CD1c-positive myeloid dendritic cell (primary cell): ENCODE measurements at regions not wholly inside any gene's neighbourhood (a gene's known extent, or its start where the extent isn't known, plus 50 kb on each side); places are given as distances from the start of the nearest gene placed in this dataset.
"Not testable (repeated sequence)": the region's sequence is repeated elsewhere in the genome, so short reads cannot be mapped to it uniquely, and the experiment has no call there.

Experiments used
- DNase-seq: peaks from one replicate; pipeline ENCODE4 v3.0.0-alpha.2; 2016; ENCODE audit errors: extremely low spot score

DNA sequence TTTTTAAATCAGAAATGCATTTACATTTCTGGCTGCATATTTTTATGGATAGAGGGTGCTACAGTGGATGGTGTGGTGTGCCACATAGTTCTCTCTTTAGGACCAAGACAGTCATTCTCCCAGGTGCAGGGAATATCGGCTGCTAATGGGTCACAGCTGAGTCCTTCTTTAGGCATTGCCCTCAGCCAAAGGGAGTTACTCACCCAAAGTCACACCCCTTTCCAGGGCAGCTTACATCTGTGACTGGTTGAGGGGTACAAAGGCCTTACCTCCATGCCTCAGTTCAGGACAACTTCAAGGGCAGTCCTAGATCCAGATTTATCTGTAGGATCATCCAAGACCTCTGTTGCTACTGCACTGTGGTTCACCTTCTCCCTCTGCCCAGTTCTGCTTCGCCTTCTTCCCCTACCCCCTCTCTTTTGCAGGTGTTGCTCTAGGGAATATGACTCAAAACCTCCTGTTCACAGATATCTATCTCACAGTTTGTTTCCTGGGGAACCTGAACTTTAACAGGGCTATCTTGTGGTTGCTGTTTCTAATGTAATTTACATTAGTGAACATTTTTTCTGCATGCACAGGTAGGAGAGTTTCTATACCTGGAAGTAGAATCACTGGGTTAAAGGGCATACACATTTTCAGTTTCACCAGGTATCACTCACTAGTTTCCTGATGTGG, 413.9 kb downstream of the RPS6KC1 start:
- DNase-seq, result no peak

DNA sequence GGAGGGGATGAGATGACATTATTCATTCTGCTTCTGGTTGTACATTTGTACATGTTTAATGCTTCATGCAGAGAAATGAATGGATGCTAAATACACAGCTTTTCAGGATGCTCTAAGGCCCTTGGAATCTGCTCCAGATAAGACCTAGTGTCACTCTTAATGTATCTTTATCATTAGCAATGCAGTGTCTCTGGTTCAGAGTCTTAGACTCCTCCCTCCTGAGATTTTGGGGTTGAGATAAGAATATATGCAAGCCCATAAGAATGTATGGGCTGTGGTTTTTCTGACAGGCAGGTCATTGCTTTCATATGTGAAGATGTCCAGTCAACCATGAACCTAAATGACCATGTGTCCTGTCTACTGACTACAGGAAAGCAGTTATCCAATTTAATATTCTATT, 415.5 kb downstream of the RPS6KC1 start:
- no peak for DNase-seq

DNA sequence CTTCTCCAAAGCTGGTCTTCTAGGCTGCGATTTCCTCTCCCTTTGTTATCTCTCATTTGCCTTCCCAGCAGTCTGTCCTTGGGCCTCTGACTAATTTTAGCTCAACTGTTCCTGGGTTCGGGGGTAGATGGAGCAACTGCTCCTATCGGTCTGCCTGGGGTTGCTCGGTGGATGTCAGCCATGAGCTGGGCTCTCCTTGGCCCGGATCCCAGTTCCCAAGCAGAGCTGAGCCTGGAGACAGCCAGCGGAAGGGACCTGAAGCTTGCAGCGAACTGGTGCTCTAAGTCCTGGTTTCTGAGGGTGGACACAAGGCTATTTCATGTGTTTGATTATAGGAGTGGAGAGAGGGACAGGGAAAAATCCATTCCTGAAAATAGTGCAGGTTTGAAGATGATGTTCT, 423.0 kb downstream of the RPS6KC1 start:
- no peak for DNase-seq

DNA sequence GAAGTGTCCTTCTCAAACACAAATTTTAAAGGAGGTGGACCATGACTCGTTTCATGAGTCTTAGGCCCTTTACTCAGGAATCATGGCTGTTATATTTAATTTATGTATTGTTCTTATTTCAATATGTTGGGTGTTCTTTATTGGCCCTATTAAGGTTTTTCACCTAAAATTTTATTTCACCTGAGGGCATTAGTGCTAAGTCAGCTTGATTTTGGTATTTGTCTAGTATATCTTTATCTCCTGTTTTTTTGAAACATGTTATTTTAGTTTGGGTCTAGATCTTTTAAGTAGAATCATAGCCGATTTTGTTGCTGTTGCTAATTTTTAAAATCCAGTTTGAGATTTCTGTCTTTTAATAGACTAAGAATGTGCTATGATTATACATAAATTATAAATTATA, 430.4 kb downstream of the RPS6KC1 start:
- no peak for DNase-seq

DNA sequence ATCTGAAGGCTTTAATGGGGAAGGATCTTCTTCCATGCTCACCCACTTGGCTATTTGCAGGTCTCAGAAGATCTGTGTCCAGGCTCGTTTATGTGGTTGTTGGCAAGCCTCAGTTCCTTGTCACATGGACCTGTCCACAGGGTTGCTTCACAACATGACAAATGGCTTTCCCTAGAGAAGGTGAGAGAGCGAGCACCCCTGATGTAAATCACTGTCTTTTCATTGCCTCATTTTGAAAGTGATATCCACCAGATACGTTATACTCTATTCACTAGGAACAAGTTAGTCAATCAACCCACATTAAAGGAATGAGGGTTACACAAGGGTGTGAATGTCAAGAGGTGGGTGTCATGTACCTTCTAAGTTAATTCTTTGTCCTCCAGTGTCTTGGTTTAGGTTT, 433.3 kb downstream of the RPS6KC1 start:
- no peak for DNase-seq

DNA sequence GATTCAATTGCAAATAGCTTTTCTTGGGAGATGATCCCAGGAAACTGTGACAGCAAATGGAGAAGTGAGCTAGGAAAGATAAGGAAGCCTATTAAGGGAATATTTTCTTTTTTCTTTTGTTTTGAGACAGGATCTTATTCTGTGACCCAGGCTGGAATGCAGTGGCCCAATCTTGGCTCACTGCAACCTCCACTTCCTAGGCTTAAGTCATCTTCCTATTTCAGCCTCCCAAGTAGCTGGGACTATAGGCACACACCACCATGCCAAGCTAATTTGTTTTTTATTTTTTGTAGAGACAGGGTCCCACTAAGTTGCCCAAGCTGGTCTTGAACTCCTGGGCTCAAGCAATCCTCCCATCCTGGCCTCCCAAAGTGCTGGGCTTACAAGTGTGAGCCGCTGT, 433.7 kb downstream of the RPS6KC1 start:
- no peak for DNase-seq

DNA sequence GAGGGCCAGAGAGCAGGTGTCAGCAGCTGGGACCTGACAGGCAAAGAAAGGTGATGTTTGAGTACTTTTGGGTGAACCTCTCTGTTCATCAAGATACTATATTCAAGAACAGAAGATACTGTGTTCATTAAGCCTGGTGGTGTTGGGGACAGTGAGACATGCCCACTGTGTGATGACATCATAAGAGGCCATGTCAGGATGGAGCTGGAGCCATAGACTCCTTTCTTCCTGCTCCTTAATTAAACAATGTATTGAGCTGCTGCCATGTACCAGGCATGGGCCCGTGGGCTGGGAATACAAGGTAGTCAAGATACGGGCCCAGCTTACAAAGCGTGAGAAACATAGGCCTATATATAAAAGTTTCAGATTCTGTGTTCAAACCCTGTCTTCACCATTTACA, 435.4 kb downstream of the RPS6KC1 start:
- DNase-seq, result no peak

DNA sequence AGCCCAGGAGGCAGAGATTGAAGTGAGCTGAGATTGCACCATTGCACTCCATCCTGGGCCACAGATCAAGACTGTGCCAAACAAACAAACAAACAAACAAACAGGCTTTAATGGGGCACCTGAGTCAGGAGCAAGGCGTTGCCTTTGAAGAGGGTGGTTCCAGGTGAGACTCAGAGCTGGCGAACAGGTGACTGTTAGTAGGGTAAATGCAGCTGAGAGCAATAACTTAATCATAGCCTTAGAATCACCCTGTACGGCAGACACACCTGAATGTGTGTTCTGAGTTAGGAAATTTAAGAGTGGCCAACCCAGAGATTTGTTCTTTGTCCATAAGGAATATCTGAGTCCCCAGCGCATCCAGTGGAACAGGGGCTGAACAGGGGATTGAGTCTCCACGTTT, 440.4 kb downstream of the RPS6KC1 start:
- no peak for DNase-seq

DNA sequence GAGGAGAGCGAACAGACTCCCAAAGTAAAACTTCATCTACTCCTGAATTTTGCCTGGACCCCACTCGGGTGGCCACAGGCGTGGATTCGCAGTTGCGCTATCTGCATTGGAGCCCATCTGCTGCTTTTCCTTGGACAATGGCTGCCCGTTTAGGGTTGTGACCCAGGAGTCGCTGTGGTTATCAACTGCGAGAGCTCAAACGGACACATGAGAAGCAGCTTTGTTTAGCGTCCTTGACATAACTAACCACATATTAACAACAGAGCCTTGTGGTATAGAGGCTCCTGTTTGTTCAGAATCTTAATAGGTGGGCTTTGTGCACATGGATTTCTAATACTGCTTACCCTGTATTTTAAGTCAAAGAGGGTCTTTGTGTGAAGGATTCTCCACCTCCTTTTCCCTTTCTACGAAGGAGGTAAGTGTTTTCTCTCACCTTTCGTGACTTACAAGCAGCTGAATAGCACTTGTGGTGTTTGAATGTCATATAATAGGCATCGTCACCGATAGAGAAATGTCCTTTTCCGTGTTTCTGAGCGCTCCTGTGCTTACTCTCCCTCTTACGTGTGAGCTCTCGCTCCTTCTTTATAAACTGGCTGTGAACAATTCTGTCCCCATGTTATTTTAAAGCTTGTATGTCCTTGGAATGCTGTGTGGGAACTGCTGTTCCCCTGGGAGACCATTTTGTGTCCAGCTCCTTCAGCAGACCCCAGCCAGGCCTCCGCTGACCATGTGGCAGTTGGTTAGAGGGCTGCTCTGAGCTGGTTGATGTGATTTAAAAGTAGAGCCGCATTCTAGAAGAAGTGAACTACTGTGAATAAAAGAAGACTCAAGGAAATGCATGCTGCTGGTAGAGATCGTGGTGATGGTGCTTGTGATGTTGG, 441.4 kb downstream of the RPS6KC1 start:
- DNase-seq, result no peak

DNA sequence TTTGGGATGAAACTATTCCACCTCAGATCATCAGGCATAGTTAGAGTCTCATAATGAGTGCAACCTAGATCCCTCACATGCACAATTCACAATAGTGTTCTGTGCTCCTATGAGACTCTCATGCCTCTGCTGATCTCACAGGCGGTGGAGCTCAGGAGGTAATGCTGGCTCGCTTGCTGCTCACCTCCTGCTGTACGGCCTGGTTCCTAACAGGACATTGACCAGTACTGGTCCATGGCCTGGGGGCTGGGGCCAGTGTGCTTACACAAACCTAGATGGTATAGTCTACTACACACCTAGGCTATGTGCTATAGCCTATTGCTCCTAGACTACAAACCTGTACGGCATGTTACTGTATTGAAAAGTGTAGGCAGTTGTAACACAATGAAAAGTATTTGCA, 448.4 kb downstream of the RPS6KC1 start:
- no peak for DNase-seq

DNA sequence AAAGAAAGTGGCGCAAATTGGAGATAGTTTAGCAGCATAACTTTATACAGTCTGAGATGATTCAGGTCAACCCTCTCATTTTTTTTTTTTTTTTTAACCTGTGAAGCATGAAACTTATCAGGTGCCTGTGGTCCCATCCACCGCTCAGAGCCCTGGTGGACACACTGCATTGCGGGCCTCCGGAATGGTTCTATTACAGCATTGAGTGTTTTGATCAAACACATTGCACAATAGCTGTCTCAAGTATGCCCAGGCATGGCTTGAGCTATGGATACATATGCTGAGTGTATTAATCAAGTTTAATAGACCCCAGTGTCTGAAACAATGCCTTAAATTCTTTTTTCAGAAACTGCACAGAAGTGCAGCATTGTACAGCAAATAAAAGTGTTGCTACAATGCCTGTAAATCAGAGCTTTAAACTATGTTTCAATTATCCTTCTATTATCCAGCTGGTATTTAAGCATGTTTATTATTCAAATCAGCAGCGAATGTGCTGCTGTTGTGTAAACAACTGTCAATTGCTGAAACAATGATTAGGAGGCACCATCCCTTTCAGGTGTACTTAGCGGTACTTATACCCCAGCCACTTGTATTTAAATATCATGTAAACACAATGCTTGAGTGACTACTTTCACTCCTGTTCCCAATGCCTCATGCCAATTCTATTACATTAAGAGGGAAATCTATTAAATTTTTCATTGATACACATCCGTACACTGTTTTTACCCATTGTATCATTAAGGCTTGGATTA, 456.6 kb downstream of the RPS6KC1 start:
- DNase-seq, result no peak

DNA sequence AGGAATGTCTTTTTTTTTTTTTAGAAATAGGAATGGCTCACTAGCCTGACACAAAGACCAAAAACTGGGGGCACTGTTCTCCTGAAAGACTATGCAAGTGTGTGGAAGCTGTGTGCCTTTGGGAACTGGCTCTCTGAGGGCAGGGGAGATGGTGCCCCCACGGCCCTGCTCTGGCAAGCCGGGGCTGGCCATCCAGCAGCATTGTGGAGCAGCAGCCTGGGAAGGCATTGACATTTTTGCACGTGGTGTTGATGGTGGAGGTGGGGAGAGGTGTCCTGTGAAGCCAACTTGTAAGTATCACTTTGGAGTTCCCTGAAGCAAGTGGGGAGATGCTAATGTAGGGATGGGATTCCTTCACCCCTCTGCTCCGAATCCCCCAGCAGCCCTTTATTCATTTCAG, 460.1 kb downstream of the RPS6KC1 start:
- DNase-seq, result no peak

DNA sequence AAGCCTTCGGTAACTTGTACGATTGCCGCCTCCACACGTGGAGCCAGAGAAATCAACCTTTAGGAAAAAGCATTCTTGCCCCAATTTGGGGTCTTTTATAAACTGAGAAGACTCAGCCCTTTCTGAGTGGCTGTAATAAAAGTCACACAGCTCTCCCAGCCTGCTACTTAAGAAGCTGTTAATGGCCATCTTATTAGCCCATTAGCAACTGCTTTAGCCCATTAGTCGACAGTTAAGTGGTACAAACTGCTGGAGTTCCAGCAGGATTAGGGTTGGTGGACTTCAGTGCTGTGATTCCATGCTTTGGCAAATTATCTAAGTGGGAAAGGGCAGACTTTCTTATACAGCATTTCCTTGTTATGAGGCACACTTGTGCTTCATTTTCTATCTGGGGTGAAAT, 461.3 kb downstream of the RPS6KC1 start:
- no peak for DNase-seq

DNA sequence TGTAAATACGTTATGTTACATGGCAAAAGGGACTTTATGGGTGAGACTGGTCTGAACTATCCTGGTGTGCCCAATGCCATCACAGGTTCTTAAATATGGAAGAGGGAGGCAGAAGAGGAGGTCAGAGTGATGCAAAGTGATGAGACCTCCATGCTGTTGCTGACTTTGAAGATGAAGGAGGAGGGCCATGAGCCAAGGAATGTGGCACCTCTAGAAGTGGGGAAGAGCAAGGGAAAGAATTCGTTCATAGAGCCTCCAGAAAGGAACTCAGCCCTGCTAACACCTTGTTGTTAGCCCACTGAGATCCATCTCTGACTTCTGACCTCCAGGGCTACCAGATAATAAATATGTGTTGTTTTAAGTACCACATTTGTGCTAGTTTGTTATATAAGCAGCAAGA, 462.0 kb downstream of the RPS6KC1 start:
- DNase-seq, result no peak

DNA sequence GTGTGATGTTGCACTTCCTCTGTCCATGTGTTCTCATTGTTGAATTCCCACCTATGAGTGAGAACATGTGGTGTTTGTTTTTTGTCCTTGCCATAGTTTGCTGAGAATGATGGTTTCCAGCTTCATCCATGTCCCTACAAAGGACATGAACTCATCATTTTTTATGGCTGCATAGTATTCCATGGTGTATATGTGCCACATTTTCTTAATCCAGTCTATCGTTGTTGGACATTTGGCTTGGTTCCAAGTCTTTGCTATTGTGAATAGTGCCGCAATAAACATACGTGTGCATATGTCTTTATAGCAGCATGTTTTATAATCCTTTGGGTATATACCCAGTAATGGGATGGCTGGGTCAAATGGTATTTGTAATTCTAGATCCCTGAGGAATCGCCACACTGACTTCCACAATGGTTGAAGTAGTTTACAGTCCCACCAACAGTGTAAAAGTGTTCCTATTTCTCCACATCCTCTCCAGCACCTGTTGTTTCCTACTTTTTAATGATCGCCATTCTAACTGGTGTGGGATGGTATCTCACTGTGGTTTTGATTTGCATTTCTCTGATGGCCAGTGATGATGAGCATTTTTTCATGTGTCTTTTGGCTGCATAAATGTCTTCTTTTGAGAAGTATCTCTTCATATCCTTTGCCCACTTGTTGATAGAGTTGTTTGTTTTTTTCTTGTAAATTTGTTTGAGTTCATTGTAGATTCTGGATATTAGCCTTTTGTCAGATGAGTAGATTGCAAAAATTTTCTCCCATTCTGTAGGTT, 463.6 kb downstream of the RPS6KC1 start:
- not testable (repeated sequence) for DNase-seq

DNA sequence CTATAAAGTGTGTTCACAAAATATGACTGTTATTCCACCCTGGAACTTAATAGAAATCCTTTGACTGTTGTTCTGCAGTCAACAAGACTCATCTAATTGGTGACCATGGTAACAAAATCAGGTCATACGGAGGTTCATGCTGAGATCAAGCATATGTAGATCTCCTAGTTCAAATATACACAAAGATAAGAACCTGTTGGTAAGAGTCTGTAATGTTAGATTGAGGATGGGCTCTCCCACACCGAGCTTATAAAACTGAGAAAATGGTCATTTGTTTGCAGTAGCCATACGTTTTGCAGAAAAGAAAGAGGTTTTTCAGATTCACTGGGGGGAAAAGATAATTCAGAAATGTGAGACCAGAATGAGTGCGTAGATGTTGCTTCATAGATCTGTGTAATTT, 468.1 kb downstream of the RPS6KC1 start:
- DNase-seq, result no peak

DNA sequence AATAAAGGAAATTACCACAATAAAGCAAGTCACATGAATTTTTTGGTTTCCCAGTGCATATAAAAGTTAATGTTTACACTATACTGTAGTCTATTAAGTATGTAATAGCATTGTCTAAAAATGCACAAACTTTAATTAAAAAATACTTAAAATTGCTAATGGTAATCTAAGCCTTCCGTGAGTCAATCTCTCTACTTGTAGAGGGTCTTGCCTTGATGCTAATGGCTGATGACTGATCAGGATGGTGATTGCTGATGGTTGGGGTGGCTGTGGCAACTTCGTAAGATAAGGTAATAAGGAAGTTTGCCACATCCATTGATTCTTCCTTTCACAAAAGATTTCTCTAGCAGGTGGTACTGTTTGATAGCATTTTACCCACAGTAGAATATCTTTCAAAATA, 466.6 kb upstream of the PROX1 start:
- no peak for DNase-seq

DNA sequence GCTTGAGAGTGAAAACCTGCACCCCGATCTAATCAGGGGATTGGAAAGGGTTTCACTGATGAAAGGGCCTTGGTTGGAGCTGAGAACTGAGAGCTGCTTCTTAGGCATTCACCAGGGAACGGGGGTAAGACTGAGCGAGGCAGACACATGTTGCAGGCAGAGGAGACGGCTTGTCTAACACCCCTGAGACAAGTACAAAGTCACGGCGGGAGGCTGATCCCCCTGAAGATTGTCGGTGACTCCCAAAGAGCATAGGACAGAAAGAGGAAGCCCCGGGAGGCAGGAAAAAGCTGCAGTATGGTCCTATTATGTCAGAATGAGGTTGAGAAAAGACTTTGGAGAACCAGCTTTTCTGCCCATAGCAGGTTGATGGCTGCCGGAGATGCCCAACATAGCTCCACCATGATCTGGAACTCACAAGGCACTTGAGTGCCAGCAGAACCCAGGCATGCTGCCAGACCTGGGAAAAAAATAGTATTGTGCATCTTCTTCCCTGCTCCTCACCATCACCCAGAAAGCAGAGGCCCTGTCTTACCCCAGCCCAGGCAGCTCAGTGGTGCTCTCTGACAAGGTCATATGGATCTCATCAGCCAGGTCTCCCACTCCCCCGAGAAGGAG, 463.9 kb upstream of the PROX1 start:
- no peak for DNase-seq

DNA sequence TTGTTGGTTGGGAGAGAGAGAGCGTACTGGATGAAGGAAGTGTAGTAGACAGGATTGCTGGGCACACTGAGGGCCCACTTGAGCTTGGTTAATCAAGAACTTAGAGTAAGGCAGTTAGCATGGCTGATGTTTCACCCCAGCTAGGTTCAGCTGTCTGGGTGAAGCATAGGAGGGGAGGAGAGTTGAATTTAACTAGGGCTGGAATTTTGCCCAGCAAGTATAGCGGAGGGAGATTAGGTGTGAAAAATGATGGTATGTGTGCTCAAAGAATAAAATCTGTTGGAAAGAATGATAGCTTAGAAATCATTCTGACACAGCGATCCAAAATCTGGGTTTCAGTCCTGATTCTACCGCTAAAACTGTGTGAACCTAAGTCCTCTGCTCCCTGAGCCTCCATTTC, 461.5 kb upstream of the PROX1 start:
- no peak for DNase-seq

DNA sequence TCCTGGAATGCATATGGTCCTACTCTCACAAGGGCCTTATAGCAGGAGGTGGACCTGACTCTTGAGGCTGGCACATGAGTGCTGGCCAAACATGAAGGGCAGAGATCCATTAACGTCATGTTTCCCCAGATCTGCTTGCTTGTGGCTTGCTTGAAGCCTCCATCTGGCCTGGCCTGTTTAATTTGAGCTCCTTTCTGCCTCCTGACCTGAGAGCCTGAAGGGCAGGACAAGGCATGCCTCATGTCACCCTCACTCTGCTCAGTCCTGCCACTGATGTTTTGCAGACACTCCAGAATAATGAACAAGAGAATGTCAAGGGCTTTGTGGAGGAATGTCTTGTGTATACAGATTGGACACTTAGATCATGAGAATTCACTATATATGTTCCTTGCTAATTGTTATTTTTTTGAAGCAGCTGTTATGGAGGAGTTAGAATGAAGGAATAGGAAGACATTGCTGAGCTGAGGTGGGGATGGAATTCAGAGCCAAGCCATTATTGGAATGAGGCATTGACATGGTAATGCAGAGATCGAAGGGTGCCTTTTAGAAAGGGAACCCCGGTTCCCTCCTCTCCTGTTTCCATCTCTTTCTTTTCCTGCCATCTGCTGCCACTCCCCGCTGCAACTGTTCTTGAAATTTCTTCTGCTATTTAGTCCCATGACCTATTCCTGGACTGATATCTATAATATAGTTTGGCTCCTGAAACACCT, 457.0 kb upstream of the PROX1 start:
- DNase-seq, result no peak
